ENCODE measurements at regions not wholly inside any gene's neighbourhood (a gene's known extent, or its start where the extent isn't known, plus 50 kb on each side); places are given as distances from the start of the nearest gene placed in this dataset.

GRCh38 chr22:26732284-26732683, 74.9 kb downstream of the MIAT start:
- DNase-seq (ENCODE audit: low read depth): no peak

DNA sequence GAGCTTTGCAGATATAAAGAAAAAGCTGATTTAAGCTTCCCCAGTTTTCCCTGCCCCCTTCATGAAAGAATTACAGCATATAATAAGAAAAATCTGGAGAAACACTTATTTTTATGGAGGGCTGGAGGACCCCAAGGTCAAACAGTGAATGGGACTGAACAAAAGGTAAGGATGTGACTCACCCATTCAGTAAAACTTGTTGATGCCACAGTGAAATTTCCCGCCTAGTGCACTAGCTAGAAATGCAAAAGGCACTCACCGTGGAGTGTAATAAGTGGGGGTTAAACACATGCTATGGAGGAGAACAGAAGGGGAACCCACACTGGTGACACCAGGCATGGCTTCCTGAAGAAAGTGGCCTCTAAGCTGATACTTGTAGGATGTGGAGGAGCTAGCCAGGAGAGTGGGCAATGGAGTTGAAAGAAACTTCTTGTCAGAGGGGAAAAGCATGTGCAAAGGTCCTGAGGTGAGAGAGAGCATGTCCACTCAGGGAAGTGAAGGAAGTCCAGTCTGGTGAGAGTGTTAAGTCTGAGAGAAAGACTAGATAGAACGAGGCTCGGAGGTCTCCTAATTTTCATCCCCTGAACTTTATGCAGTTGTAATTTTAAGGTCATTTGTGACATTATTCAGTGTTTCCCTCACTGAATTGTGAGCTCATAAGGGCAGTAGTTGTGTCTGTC, 77.1 kb downstream of the MIAT start:
- DNase-seq (ENCODE audit: low read depth): no peak

- DNase-seq (ENCODE audit: low read depth): no peak
Measured at GRCh38 chr22:26735019-26735409, 77.6 kb downstream of the MIAT start.

GRCh38 chr22:26737262-26737661, 79.9 kb downstream of the MIAT start:
- no peak for DNase-seq (ENCODE audit: low read depth)

- no peak for DNase-seq (ENCODE audit: low read depth)
Measured at GRCh38 chr22:26740253-26740652, 82.9 kb downstream of the MIAT start.

- DNase-seq (ENCODE audit: low read depth): no peak
Measured at GRCh38 chr22:26743149-26743548, 85.8 kb downstream of the MIAT start.

DNA sequence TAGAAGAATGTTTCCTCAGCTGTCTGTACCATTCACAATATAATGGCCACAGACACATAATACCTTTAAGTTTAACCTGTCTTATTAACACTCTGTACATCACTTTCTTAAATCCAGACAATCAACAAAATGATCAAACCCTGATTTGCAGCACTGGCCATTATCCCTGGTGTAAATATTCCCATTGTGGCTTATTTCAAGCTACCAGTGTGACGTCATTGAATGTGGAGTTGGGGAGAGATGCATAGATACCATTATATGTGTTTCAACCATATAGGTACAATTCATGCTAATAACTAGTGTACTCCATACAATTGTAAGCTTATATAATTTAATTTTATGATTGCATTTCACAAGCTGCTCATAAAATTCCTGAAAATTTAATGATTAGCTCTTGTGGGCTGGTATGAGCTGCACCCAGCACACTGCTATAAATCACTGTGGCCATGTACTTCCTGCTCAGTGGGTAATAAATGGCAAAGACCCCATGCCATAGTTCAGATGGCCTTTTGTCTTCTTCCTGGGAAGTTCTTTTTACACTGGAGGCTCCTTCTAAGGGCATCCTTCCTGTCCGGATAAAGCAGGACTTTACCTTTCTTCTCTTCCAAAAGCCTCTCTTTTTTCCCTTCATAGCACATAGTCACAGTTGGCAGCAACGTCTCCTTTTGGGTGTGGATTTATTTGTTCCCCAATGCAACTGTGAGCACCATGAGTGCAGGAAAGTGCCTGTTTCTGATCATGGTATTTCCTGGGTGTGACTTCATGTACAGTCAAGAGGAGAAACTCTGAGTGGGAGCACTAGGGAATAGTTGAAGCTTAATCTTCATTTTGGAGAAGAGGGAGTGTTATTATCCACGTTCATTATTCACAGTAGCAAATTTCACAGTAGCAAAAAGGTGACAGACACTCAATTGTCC, 87.8 kb downstream of the MIAT start:
- no peak for DNase-seq (ENCODE audit: low read depth)

DNA sequence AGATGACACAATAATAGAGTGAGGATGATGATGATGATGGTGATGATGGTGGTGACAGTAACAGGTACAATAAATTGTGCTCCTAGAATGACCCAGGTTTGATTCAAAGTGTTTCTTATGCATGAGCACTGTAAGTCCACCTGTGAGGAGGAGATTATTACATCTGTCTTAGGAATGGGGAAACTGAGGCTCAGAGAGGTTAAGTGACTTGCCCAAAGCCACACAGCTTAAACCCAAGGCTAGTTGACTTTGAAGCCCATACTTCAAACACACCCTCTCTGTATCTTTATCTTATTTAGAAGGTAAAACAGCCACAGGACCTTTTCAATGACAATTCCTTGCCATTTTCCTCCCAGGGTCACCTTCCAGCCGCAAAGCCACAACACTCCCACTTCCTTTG, 88.9 kb downstream of the MIAT start:
- DNase-seq (ENCODE audit: low read depth): no peak

DNA sequence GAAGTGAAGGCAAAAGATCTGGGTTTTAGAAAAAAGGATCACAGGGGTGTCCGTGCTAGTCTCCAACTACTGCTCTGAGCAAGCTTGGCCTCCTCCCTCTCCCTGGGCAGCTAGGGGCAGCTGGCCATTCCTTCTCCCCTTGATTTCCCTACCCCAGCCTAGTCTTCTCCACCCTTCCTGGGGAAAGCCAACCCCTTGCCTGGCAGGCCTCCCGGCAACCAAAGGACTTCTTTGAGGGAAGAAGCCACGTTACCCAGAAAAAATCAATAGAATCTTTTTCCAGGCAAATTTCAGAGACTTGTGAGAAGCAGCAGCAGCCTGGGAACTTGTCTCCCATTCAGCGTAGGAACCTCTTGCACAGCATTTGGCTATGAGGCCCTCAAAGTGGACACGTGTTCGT, 91.5 kb downstream of the MIAT start:
- no peak for DNase-seq (ENCODE audit: low read depth)

DNA sequence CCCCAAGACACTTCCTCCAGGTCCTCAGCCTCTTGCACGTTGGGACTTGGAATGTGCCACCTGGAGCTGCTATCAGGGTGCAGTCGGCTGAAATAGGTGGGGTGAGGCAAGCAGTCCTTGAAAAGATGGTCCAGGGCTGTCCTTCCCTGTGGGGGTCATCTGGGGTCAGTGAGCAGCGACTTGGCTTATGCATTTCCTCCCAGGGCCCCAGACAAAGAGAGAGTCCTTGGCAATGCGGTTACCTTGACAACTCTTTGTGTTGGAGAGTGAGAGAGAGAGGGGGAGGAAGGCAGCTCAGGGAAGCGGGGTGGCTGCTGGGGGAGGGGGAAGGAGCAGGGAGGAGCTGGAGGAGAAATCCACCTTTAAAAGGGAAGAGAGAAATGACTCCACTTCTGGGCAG, 93.8 kb downstream of the MIAT start:
- DNase-seq (ENCODE audit: low read depth): no peak

DNA sequence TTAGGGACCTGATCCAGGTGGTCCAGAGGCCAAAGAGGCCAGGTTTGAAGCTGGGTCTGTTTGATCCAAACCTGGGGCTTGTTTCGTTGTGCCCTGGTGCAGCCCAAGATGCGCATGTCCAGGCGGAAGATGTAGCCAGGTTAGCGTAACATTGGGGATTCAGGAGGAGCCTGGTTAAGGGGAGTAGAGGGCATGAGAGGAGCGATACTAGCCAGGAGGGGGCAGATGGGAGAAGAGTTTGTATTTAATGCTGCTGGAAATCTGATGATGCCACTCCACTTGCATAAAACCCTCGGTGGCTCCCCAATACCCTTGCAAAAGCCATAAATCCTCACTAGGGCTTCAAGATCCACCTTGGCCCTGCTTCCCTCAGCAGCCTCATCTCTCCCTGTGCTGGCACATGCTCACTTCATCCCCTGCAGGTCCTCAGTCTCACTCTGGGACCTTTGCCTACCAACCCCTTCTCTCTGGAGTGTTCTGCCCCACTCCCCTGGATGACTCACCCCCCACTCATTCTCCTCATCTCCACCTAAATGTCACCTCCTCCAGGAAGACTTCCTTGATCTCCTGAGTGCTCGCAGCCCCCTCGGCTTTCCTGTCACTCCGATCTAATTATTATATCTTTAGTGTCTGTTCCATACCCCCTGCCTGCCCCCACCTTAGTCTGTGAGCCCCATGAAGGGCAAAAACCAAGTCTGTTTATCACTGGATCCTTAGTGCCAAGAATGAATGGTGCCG, 95.9 kb downstream of the MIAT start:
- no peak for DNase-seq (ENCODE audit: low read depth)

DNA sequence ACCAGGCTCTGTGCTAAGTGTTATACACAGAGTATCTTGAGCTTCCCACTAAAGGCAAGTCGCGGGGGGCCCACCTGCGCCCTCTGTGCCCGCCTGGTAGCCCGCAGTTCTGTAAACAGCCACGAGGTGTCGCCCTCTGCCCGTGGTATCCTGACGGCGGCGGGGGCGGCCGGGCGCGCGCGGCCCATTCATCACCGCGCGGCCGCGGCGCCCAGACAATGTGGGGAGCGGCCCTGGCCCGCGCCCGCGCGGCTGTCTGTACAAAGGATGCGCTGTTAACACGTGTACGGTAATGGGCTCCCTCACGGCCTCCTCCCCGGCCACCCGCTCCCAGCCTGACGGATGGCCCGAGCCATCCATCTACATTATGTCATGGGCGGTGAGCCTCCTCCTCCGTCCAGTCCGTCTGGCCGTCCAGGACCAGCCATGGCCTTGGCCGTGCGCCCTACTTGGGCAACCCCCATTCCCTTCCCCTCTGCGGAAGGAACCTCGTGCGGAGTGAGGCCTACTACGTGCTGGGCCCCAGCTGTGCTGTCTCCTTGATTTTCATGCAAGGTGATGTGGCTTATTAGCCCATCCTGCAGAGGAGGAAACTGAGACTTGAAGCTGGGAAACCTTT, 99.4 kb downstream of the MIAT start:
- DNase-seq (ENCODE audit: low read depth): no peak

- no peak for DNase-seq (ENCODE audit: low read depth)
Measured at GRCh38 chr22:26757496-26757895, 100.1 kb downstream of the MIAT start.

- no peak for DNase-seq (ENCODE audit: low read depth)
Measured at GRCh38 chr22:26762503-26763472, 105.4 kb downstream of the MIAT start.

DNA sequence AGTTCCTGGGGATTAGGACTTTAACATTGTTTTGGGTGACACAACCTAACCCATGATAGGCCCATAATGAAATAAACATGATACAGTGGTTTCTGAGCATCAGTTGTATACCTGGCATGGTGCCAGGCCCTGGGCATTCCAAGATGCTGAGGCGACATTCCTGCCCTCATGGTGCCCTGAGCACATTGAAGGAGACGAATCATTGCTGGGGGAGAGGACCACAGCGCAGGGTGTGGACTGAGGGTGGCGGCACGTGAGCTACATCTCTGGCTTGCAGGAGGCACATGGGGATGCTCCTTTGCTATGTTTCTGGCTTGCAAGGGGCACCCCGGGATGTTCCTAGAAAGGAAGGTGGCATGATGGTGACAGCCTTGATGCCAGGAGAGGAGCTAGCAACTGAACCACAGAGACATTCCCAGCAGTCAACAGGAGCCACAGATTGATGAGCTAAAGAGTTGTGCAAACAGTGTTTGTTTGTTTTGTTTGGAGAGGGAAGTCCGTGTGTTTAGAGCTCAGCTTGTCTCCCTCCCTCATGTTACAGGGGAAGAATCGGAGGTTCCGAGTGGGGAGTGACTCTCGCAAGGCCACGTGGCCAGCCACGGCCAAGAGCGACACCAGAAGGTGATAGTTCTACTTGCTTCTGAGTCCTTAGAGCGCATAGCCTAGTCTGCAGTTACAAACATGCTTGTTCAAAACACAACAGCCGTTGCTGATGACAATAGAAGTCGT, 106.4 kb downstream of the MIAT start:
- DNase-seq (ENCODE audit: low read depth): no peak

- DNase-seq (ENCODE audit: low read depth): no peak
Measured at GRCh38 chr22:26766510-26767350, 109.3 kb downstream of the MIAT start.

DNA sequence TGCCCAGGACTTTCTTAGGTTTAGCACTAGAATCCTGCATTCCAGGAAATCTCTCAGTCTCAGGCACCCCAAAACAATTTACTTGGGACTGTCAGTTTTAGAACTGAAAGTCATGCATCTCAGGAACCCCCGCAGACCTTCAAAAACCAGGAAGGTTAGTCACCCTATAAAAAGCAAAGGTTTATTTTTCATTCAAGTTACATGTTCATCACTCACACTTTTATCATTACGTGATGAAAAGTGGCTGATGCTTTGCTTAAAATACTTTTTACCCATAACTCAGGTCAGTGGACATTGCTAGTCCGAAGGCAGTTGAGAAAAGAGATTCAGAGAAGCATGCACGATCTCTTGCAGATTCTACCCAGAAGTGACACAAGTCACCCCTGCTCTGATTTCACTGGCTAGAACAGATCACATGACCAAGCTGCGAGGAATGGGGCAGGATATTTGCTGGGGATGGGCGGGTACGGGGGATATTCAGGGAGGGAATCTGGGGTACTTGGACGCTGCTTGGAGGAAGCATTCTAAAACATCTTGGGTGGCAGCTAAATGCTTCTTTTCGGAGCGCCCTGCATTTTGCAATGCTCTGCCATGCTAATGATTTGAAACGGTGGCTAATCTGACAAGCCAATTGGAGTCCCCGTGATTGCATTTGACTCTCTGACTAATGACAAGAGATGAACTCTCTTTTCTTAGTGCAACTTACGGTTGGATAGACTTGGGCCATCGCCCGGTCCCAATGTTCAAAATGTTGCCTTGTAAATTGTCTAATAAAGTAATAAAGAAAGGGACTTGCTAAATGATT, 110.2 kb downstream of the MIAT start:
- no peak for DNase-seq (ENCODE audit: low read depth)

DNA sequence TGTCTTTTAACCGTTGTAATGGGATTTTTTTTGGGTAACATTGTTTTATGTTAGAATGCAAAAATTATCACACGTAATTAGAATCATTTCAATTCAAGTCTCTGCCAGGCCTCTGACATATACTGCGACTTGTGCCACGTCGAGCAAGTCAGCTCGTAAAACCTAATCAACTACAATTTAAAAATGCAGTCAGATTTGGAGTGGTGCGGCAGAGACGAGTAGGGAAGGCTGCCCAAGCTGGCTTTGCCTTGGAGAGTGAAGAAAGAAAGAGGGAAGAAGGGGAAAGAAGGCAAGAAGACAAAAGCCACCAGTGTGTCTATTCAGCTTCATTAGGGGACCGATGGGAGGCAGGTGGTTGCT, 110.7 kb downstream of the MIAT start:
- no peak for DNase-seq (ENCODE audit: low read depth)

DNA sequence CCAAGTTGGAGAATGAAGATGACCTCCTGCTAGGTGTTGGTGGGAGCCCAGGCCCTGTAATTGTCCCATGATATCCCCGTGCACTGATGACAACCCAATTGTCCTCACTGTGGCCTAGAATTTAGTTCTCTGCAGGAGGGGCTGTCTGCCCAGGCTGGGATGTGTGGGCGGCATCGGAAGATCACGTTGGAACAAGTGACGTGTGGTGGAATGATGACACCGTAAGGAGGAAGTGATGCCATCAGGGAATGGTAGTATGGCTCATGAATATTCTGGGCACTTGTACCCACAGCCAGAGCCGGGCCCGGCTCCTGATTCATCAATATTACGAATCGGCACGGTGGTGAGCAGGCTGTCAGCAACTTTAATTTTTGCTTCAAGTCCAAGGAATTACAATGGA, 111.6 kb downstream of the MIAT start:
- DNase-seq (ENCODE audit: low read depth): no peak

Measured in GM04504 (cell line).